ENCODE measurements at regions not wholly inside any gene's neighbourhood (a gene's known extent, or its start where the extent isn't known, plus 50 kb on each side); places are given as distances from the start of the nearest gene placed in this dataset.

DNA sequence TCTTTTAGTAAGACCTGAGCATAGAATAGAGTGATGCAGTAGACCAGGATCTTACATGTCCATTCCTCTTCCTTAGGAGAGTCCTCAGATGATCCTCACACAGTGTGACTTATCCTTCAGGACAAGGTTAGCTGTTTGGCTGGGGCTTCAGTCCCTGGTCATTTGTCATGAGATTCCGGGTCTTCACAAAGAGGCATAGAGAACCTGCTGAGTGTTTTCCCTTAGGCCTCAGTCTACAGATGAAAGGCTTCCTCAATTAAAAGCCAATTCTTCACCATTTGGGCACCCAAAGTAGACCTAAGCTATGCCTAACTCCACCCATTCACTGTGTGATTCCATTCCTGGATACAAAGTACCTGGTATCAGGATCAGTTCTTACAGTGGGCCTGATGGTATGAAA lies 329.8 kb upstream of the RUNX1 start:
- TF ChIP-seq, protein P1, sequence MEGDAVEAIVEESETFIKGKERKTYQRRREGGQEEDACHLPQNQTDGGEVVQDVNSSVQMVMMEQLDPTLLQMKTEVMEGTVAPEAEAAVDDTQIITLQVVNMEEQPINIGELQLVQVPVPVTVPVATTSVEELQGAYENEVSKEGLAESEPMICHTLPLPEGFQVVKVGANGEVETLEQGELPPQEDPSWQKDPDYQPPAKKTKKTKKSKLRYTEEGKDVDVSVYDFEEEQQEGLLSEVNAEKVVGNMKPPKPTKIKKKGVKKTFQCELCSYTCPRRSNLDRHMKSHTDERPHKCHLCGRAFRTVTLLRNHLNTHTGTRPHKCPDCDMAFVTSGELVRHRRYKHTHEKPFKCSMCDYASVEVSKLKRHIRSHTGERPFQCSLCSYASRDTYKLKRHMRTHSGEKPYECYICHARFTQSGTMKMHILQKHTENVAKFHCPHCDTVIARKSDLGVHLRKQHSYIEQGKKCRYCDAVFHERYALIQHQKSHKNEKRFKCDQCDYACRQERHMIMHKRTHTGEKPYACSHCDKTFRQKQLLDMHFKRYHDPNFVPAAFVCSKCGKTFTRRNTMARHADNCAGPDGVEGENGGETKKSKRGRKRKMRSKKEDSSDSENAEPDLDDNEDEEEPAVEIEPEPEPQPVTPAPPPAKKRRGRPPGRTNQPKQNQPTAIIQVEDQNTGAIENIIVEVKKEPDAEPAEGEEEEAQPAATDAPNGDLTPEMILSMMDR (IDR thresholded peaks at IDR 0.05) = no peak
- TF ChIP-seq POLR2A (IDR thresholded peaks at IDR 0.05) = no peak
